ENCODE measurements at regions not wholly inside any gene's neighbourhood (a gene's known extent, or its start where the extent isn't known, plus 50 kb on each side); places are given as distances from the start of the nearest gene placed in this dataset.
A peak's percentile ranks its signal among the peaks of the same experiment; 100 is the strongest.

- H3K4me3 ChIP-seq (ENCODE audit: low read depth, low read length), result no peak overlapping the region
- DNase-seq (ENCODE audit: low read depth), result peak; percentile 37
- no peak for TF ChIP-seq CTCF (IDR thresholded peaks at IDR 0.05; ENCODE audit: insufficient read depth, low read depth, low read length)
Observed at GRCh38 chr6:138550346-138550767, 51.1 kb upstream of the NHSL1 start.

GRCh38 chr6:138554146-138554545, 54.9 kb upstream of the NHSL1 start:
- no peak for DNase-seq (ENCODE audit: low read depth)
- no peak overlapping the region for H3K4me3 ChIP-seq (ENCODE audit: low read depth, low read length)
- TF ChIP-seq CTCF (IDR thresholded peaks at IDR 0.05; ENCODE audit: insufficient read depth, low read depth, low read length), result no peak

- no peak for TF ChIP-seq CTCF (IDR thresholded peaks at IDR 0.05; ENCODE audit: insufficient read depth, low read depth, low read length)
- peak; percentile 14 for DNase-seq (ENCODE audit: low read depth)
- no peak overlapping the region for H3K4me3 ChIP-seq (ENCODE audit: low read depth, low read length)
Observed at GRCh38 chr6:138555421-138555988, 56.2 kb upstream of the NHSL1 start.

- H3K4me3 ChIP-seq (ENCODE audit: low read depth, low read length), result no peak overlapping the region
- no peak for TF ChIP-seq CTCF (IDR thresholded peaks at IDR 0.05; ENCODE audit: insufficient read depth, low read depth, low read length)
Observed at GRCh38 chr6:138557147-138557546, 57.9 kb upstream of the NHSL1 start.

GRCh38 chr6:138559143-138559542, 59.8 kb upstream of the NHSL1 start:
- no peak overlapping the region for H3K4me3 ChIP-seq (ENCODE audit: low read depth, low read length)
- TF ChIP-seq CTCF (IDR thresholded peaks at IDR 0.05; ENCODE audit: insufficient read depth, low read depth, low read length), result no peak
- DNase-seq (ENCODE audit: low read depth), result no peak

More at GRCh38 chr6:138557147-138557546, 57.9 kb upstream of the NHSL1 start:
- DNase-seq (ENCODE audit: low read depth), result no peak

- TF ChIP-seq CTCF (IDR thresholded peaks at IDR 0.05; ENCODE audit: insufficient read depth, low read depth, low read length), result no peak
- DNase-seq (ENCODE audit: low read depth), result no peak
- no peak overlapping the region for H3K4me3 ChIP-seq (ENCODE audit: low read depth, low read length)
Observed at GRCh38 chr6:138560130-138560860, 61.0 kb upstream of the NHSL1 start.

All from fibroblast of villous mesenchyme (primary cell).